H1 (cell line): ENCODE measurements at regions not wholly inside any gene's neighbourhood (a gene's known extent, or its start where the extent isn't known, plus 50 kb on each side); places are given as distances from the start of the nearest gene placed in this dataset.

Experiments used
- CTCF ChIA-PET: fragments of 300-600 bp; sonication (Branson Sonifier 250); formaldehyde crosslinking; loops from one replicate; lab custom pipeline; 2021; ENCODE audit not compliant: partially characterized antibody; lab: Charles Lee
- POLR2A ChIA-PET: fragments of 300-600 bp; sonication (Branson Sonifier 250); formaldehyde crosslinking; loops from one replicate; lab custom pipeline; 2021; ENCODE audit warnings: inconsistent platforms; ENCODE audit not compliant: partially characterized antibody; lab: Charles Lee
- DNase-seq, 2 experiments: peaks; one replicate each; pipeline versions ENCODE4 v3.0.0 to v3.0.0-alpha.2; 2010 to 2022; ENCODE audit warnings: low spot score in 2 of 2, low read depth in 1 of 2, mixed read lengths in 1 of 2
- FAIRE-seq: peaks from 2 replicates; lab custom pipeline; 2011; peaks lifted over from hg19 to GRCh38; lab: Jason Lieb, UNC
- H2AFZ ChIP-seq: 2 replicates; pipeline ENCODE4 v1.8.1; 2012; ENCODE audit warnings: low read length, inconsistent platforms
- H2AK5ac ChIP-seq: 2 replicates; pipeline ENCODE4 v1.6.1; 2013; ENCODE audit warnings: low read depth, low read length
- H2BK120ac ChIP-seq: replicated peaks from 2 replicates; pipeline ENCODE3; 2013; ENCODE audit warnings: low read depth, low read length, inconsistent platforms
- H2BK12ac ChIP-seq: 2 replicates; pipeline ENCODE4 v1.6.1; 2013; ENCODE audit warnings: low read depth, low read length
- H2BK15ac ChIP-seq: 2 replicates; pipeline ENCODE4 v1.6.1; 2013; ENCODE audit warnings: low read length
- H2BK20ac ChIP-seq: 2 replicates; pipeline ENCODE4 v1.6.1; 2013; ENCODE audit warnings: low read length
- H2BK5ac ChIP-seq: 2 replicates; pipeline ENCODE4 v1.6.1; 2013; ENCODE audit warnings: low read depth, low read length
- H3K14ac ChIP-seq: 2 replicates; pipeline ENCODE4 v1.6.1; 2013; ENCODE audit warnings: inconsistent platforms; ENCODE audit not compliant: insufficient read length
- H3K18ac ChIP-seq: 2 replicates; pipeline ENCODE4 v1.6.1; 2013; ENCODE audit warnings: low read length; ENCODE audit errors: extremely low read depth
- H3K23ac ChIP-seq: 2 replicates; pipeline ENCODE4 v1.6.1; 2013; ENCODE audit warnings: inconsistent platforms; ENCODE audit not compliant: insufficient read length
- H3K23me2 ChIP-seq: 2 replicates; pipeline ENCODE4 v1.6.1; 2013; ENCODE audit warnings: low read depth, low read length
- H3K27ac ChIP-seq: 2 replicates; pipeline ENCODE4 v1.6.1; 2011; ENCODE audit warnings: low read depth, low read length, inconsistent platforms
- H3K27me3 ChIP-seq, 4 experiments: replicated peaks in 1 of 4; 1 replicate in 1 of 4; 2 replicates in 3 of 4; pipeline versions ENCODE4 v1.6.1 to v1.8.1; 2011 to 2013; ENCODE audit warnings: low read length in 3 of 4, mild to moderate bottlenecking in 3 of 4, inconsistent platforms in 2 of 4, mixed read lengths in 2 of 4, moderate library complexity in 1 of 4; ENCODE audit not compliant: control insufficient read depth in 3 of 4, insufficient read depth in 3 of 4; ENCODE audit errors: extremely low read depth in 1 of 4
- H3K36me3 ChIP-seq, 4 experiments: 2 replicates each; pipeline versions ENCODE4 v1.6.1 to v1.8.1; 2011 to 2013; ENCODE audit warnings: mild to moderate bottlenecking in 4 of 4, low read length in 3 of 4, moderate library complexity in 2 of 4, control low read depth in 1 of 4, inconsistent platforms in 1 of 4; ENCODE audit not compliant: insufficient read depth in 4 of 4, control insufficient read depth in 2 of 4
- H3K4ac ChIP-seq: replicated peaks from 2 replicates; pipeline ENCODE3; 2013; ENCODE audit warnings: low read length, low read depth, mixed read lengths, inconsistent platforms; ENCODE audit not compliant: insufficient read length
- H3K4me1 ChIP-seq, 4 experiments: replicated peaks in 1 of 4; 1 replicate in 1 of 4; 2 replicates in 3 of 4; pipeline versions ENCODE4 v1.6.1 to v1.8.1; 2011 to 2013; ENCODE audit warnings: low read length in 3 of 4, inconsistent platforms in 2 of 4, mixed read lengths in 1 of 4; ENCODE audit not compliant: insufficient read depth in 4 of 4, control insufficient read depth in 3 of 4
- H3K4me2 ChIP-seq, 2 experiments: 2 replicates each; pipeline versions ENCODE4 v1.6.1 to v1.8.1; 2011 to 2013; ENCODE audit warnings: low read depth in 2 of 2, low read length in 2 of 2, control low read depth in 1 of 2, inconsistent platforms in 1 of 2, mild to moderate bottlenecking in 1 of 2; ENCODE audit not compliant: insufficient read depth in 1 of 2
- H3K4me3 ChIP-seq, 4 experiments: fragments of 200-600, 300-600 bp in 1 of 4; sonication (generic), shearing (Covaris generic), sonication (Bioruptor Twin) in 1 of 4; 2 replicates each; pipeline versions ENCODE4 v1.5.1 to v1.8.1; 2011 to 2016; ENCODE audit warnings: low read length in 4 of 4, low read depth in 3 of 4, control low read depth in 2 of 4, inconsistent platforms in 2 of 4, mild to moderate bottlenecking in 2 of 4, mixed read lengths in 1 of 4, moderate library complexity in 1 of 4; ENCODE audit not compliant: insufficient read depth in 2 of 4; ENCODE audit errors: extremely low read depth in 1 of 4
- H3K56ac ChIP-seq: replicated peaks from 2 replicates; pipeline ENCODE3; 2013; ENCODE audit warnings: low read depth, mild to moderate bottlenecking, mixed read lengths, low read length, inconsistent platforms; ENCODE audit not compliant: insufficient read length
- H3K79me1 ChIP-seq: 2 replicates; pipeline ENCODE4 v1.6.1; 2013; ENCODE audit warnings: low read depth, low read length, control low read depth
- H3K79me2 ChIP-seq, 2 experiments: 2 replicates each; pipeline versions ENCODE4 v1.6.1 to v1.8.1; 2012 to 2013; ENCODE audit warnings: low read length in 2 of 2, mild to moderate bottlenecking in 2 of 2, inconsistent platforms in 1 of 2; ENCODE audit not compliant: insufficient read depth in 2 of 2, control insufficient read depth in 1 of 2
- H3K9ac ChIP-seq, 4 experiments: replicated peaks in 1 of 4; 1 replicate in 1 of 4; 2 replicates in 3 of 4; pipeline versions ENCODE4 v1.6.1 to v1.8.1; 2011 to 2013; ENCODE audit warnings: low read depth in 3 of 4, low read length in 3 of 4, control low read depth in 2 of 4, mild to moderate bottlenecking in 2 of 4, moderate library complexity in 2 of 4, inconsistent platforms in 1 of 4; ENCODE audit errors: extremely low read depth in 1 of 4
- H3K9me3 ChIP-seq, 2 experiments: 2 replicates each; pipeline versions ENCODE4 v1.6.1 to v1.8.1; 2012 to 2013; ENCODE audit warnings: mild to moderate bottlenecking in 2 of 2, moderate library complexity in 2 of 2, control low read depth in 1 of 2, inconsistent platforms in 1 of 2, low read depth in 1 of 2, low read length in 1 of 2, mixed read lengths in 1 of 2; ENCODE audit not compliant: insufficient read depth in 2 of 2
- H4K20me1 ChIP-seq, 2 experiments: replicated peaks in 1 of 2; 2 replicates each; pipeline versions ENCODE3 to v1.8.1; 2011 to 2013; ENCODE audit warnings: inconsistent platforms in 2 of 2, low read length in 2 of 2, mild to moderate bottlenecking in 1 of 2; ENCODE audit not compliant: insufficient read depth in 2 of 2, control insufficient read depth in 1 of 2
- H4K5ac ChIP-seq: 2 replicates; pipeline ENCODE4 v1.6.1; 2013; ENCODE audit warnings: low read length, low read depth, mixed read lengths, inconsistent platforms; ENCODE audit not compliant: insufficient read length
- H4K8ac ChIP-seq: 2 replicates; pipeline ENCODE4 v1.8.0; 2013; ENCODE audit warnings: mild to moderate bottlenecking, moderate library complexity, low read length, inconsistent platforms; ENCODE audit not compliant: insufficient read depth; ENCODE audit errors: extremely low read depth
- H4K91ac ChIP-seq: replicated peaks from 2 replicates; pipeline ENCODE3; 2013; ENCODE audit warnings: low read length, mixed read lengths, inconsistent platforms; ENCODE audit not compliant: insufficient read length
- GTF2F1 ChIP-seq: IDR thresholded peaks from 2 replicates; pipeline ENCODE4 v1.6.1; 2012; ENCODE audit warnings: low read depth, low read length, improper control_type of control experiment, borderline replicate concordance
- HDAC2 ChIP-seq, 2 experiments: fragments of 300-600 bp in 1 of 2; sonication (generic) in 1 of 2; IDR thresholded peaks; 2 replicates each; pipeline ENCODE4 v1.6.1; 2011 to 2012; ENCODE audit warnings: low read depth in 2 of 2, low read length in 2 of 2, mild to moderate bottlenecking in 2 of 2, moderate library complexity in 2 of 2, borderline replicate concordance in 1 of 2, inconsistent platforms in 1 of 2
- RAD21 ChIP-seq, 2 experiments: IDR thresholded peaks in 1 of 2; conservative IDR thresholded peaks in 1 of 2; 2 replicates each; pipeline ENCODE4 v1.6.1; 2011; ENCODE audit warnings: low read depth in 2 of 2, low read length in 2 of 2, improper control_type of control experiment in 1 of 2, inconsistent platforms in 1 of 2, mild to moderate bottlenecking in 1 of 2, moderate library complexity in 1 of 2
- RBBP5 ChIP-seq: IDR thresholded peaks from 2 replicates; pipeline ENCODE4 v1.7.1; 2012; ENCODE audit warnings: low read depth, mild to moderate bottlenecking, inconsistent platforms, low read length, moderate library complexity, borderline replicate concordance
- SIRT6 ChIP-seq: IDR thresholded peaks from one replicate; pipeline ENCODE4 v1.7.1; 2012; ENCODE audit warnings: low read length, inconsistent platforms
- SP1 ChIP-seq: IDR thresholded peaks from 2 replicates; pipeline ENCODE4 v1.6.1; 2011; ENCODE audit warnings: low read depth, low read length
- TAF7 ChIP-seq: optimal IDR thresholded peaks from 2 replicates; pipeline ENCODE3; 2011; ENCODE audit warnings: low read depth, mild to moderate bottlenecking, inconsistent platforms, low read length, moderate library complexity, borderline replicate concordance
- WGBS, 2 experiments: shearing (Covaris generic) in 1 of 2; methylation state at CpG; one replicate each; pipeline versions ENCODE4 v1.1.6 to v1.1.7; 2013 to 2015; ENCODE audit warnings: low lambda C conversion rate in 2 of 2, mixed read lengths in 2 of 2, inconsistent platforms in 1 of 2, low coverage in 1 of 2, missing lambda C conversion rate in 1 of 2; ENCODE audit not compliant: insufficient replicate concordance in 2 of 2, insufficient coverage in 1 of 2, insufficient read length in 1 of 2; ENCODE audit errors: extremely low coverage in 1 of 2, missing lambda C conversion rate in 1 of 2; 5-methylcytosine and 5-hydroxymethylcytosine counted together

DNA sequence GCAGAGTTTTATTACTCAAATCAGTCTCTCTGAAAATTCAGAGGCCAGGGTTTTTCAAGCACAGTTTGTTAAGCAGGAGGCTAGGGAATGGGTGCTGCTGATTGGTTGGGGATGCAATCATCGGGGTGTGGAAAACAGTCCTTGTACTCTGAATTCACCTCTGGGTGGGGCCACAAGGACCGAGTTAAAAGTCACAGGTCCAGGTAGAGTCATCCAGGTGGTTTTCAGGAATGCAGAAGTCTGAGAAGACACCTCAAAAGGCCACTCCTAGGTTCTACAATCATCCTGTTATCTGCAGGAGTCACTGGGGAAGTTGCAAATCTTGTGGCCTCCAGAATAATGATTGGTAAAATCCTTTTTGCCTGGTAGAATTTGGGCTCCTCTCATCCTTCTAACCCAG lies 371.2 kb upstream of the SULF2 start:
- Histone ChIP-seq H3K56ac (no peak overlapping the region), H3K4ac (no peak overlapping the region), H3K23ac (no peak overlapping the region), H3K79me1 (no peaks in the 10 kb centered on the region), H3K4me2 (no peak overlapping the region), H4K91ac (no peak overlapping the region), H2BK20ac (no peak overlapping the region), H3K4me1 (no peaks in the 10 kb centered on the region), H3K4me3 (no peak overlapping the region), H2BK5ac (no peak overlapping the region), H3K18ac (no peak overlapping the region), H2BK120ac (no peak overlapping the region), H3K23me2 (no peaks in the 10 kb centered on the region; the same call in 1 of the 2 replicates), H3K27ac (no peak overlapping the region), H3K9me3 (peaks cover 12 to 16% of the 10 kb centered on the region in 2 experiments), H2AFZ (no peak overlapping the region), H2BK15ac (no peak overlapping the region), H4K5ac (no peak overlapping the region), H3K36me3 (no peaks in the 10 kb centered on the region), H4K20me1 (no peaks in the 10 kb centered on the region), H3K14ac (no peak overlapping the region), H3K27me3 (no peaks in the 10 kb centered on the region), H3K9ac (no peak overlapping the region), H2BK12ac (no peak overlapping the region), H4K8ac (no peak overlapping the region), H3K79me2 (no peaks in the 10 kb centered on the region), H2AK5ac (no peak overlapping the region)
- ChIA-PET POLR2A (no interaction called here), CTCF (interaction anchor here (1.0 to 1.2 kb wide), 2 partner anchors 15 to 139 kb away, joined by 3 to 4 read pairs; no protein-coding TSS in a partner anchor)
- WGBS, 2 experiments = 93% methylated on average over 2 of the region's 2 CpGs; no CpG with 5 or more reads in 1 of the 2 experiments
- DNase-seq (no peak), FAIRE-seq (no peak)
- TF ChIP-seq GTF2F1 = no peak
- no peak for TF ChIP-seq SP1
- TF ChIP-seq RAD21 (IDR thresholded peaks at IDR 0.05 in 1 of 2, conservative IDR thresholded peaks at IDR 0.05 in 1 of 2; ENCODE audit: low read depth in 2 of 2, low read length in 2 of 2) = no peak
- no peak for TF ChIP-seq SIRT6
- TF ChIP-seq TAF7 = no peak
- no peak for TF ChIP-seq HDAC2 (IDR thresholded peaks at IDR 0.05; ENCODE audit: borderline replicate concordance in 1 of 2, low read depth in 2 of 2, low read length in 2 of 2)
- no peak for TF ChIP-seq RBBP5
